Aorta (tissue), 5 donors: ENCODE measurements at regions not wholly inside any gene's neighbourhood (a gene's known extent, or its start where the extent isn't known, plus 50 kb on each side); places are given as distances from the start of the nearest gene placed in this dataset.
"Not testable (repeated sequence)": the region's sequence is repeated elsewhere in the genome, so short reads cannot be mapped to it uniquely, and the experiment has no call there.

Experiments
- ATAC-seq: fragments of 200-7000 bp; cut with Tn5 transposase; one replicate; pipeline ENCODE4 v1.9.1; 2022; ENCODE audit warnings: moderate library complexity; ENCODE audit not compliant: low FRiP score
- DNase-seq, 2 donors: peaks; one replicate each; pipeline ENCODE4 v3.0.0-alpha.2; 2020
- H3K27ac ChIP-seq, 2 donors: one replicate each; pipeline ENCODE4 v1.5.1; 2013; ENCODE audit warnings: low read length in 2 of 2, mild to moderate bottlenecking in 2 of 2, moderate library complexity in 2 of 2, control low read depth in 1 of 2, inconsistent platforms in 1 of 2, low read depth in 1 of 2
- H3K27me3 ChIP-seq, 2 donors: one replicate each; pipeline ENCODE4 v1.6.1; 2013; ENCODE audit warnings: control low read depth in 1 of 2, low read length in 1 of 2, mild to moderate bottlenecking in 1 of 2, moderate library complexity in 1 of 2; ENCODE audit not compliant: insufficient read depth in 2 of 2, control insufficient read depth in 1 of 2
- H3K36me3 ChIP-seq, 2 donors: one replicate each; pipeline ENCODE4 v1.6.1; 2013; ENCODE audit warnings: control low read depth in 1 of 2, low read length in 1 of 2, mild to moderate bottlenecking in 1 of 2; ENCODE audit not compliant: insufficient read depth in 2 of 2, control insufficient read depth in 1 of 2
- H3K4me1 ChIP-seq, 2 donors: one replicate each; pipeline ENCODE4 v1.6.1; 2013; ENCODE audit warnings: low read length in 2 of 2, control low read depth in 1 of 2, mild to moderate bottlenecking in 1 of 2, moderate library complexity in 1 of 2; ENCODE audit not compliant: insufficient read depth in 2 of 2, control insufficient read depth in 1 of 2
- H3K4me3 ChIP-seq, 2 donors: one replicate each; pipeline ENCODE4 v1.5.1; 2013; ENCODE audit warnings: low read length in 2 of 2, control low read depth in 1 of 2, mild to moderate bottlenecking in 1 of 2
- H3K9me3 ChIP-seq: one replicate; pipeline ENCODE4 v1.6.1; 2013; ENCODE audit warnings: mild to moderate bottlenecking, low read length; ENCODE audit not compliant: control insufficient read depth
- WGBS, 2 donors: extraction: QIAGEN DNeasy Blood & Tissue Kit; methylation state at CpG; one replicate each; pipeline ENCODE4 v1.1.7; 2013; 5-methylcytosine and 5-hydroxymethylcytosine counted together
- intact Hi-C, 2 donors: fragments of 100-400 bp; cut with DNase I; formaldehyde crosslinking; loops; one replicate each; pipeline versions ENCODE4 v1.14.2 to v1.15.0; 2022
- donor health status: healthy with polysubstance abuse.
- donor health status: Bipolar disorder and iron deficiency.
- donor health status: DM: no; HTN: no; CAD: no.
- donor health status: DM: no; HTN: no; CAD: no.
- donor health status: DM: yes; HTN: yes; CAD: no.

DNA sequence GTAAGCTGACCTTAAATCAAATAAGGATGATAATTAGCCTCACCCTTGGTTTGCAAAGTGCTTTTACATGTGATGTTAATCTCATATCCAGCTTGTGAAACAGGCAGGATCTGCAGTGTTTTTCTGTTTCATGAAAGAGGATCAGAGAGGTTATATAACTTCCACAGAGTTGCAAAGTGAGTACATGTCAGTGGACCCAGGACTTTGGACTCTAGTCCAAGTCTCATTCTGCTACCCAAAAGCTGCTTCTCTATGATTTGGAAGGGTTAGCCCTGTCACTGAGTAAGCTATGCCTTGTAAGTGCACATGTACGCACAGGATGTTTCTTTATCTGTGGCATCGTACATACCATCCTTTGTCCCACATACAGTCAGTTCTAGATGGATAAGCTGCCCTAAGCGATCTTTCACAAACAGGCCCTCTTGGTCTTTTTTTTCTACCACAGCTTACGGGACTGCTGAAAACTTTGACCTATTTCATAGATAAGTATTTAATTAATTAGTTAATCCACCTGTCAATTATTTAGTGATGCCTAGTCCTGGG is 322.9 kb downstream of the TMEM38B start:
- H3K36me3 ChIP-seq, result no peaks in the 10 kb centered on the region
- H3K4me3 ChIP-seq, result no peak overlapping the region
- 72 to 78% methylated on average over 4 of the region's 4 CpGs for WGBS, 2 donors
- H3K4me1 ChIP-seq, result no peaks in the 10 kb centered on the region
- peaks cover 2% of the 10 kb centered on the region for H3K9me3 ChIP-seq
- intact Hi-C loops, result no loop called here
- DNase-seq (no peak), ATAC-seq (no peak)
- H3K27ac ChIP-seq, result no peak overlapping the region
- H3K27me3 ChIP-seq, result no peaks in the 10 kb centered on the region

DNA sequence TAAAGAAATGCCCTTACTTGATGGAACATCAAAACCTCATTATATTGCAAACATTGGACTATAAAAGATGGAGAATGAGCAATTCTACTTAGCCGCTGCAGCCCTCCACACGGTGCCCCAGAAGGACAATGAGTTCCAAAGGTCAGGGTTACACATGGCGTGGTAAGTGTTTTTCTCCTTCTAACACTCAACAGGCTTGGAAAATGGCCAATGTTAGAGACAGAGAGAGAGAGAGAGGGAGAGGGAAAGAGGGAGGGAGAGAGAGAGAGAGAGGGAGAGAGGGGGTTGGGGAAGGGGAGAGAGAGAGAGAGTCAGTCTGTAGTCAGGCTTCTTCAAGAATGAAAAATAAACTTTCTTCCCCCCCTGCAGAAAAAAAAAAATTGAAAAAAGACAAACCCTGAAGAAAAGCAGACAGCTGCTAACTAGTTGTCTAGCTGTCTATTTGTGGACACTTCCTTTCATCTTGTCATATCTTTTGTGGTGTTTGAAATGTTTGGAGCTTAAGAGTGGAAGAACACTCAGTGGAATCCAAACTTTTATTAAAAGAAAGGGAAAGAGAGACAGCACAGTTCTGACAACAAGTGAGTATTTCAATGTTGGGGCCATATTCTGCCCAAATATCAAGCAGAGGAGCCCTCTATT is 324.8 kb downstream of the TMEM38B start:
- Histone ChIP-seq H3K9me3 (no peaks in the 10 kb centered on the region), H3K27ac (no peak overlapping the region), H3K27me3 (no peaks in the 10 kb centered on the region), H3K36me3 (no peaks in the 10 kb centered on the region), H3K4me1 (no peaks in the 10 kb centered on the region), H3K4me3 (no peak overlapping the region)
- WGBS, 2 donors, result 24% methylated on average over 3 of the region's 3 CpGs
- no peak for DNase-seq
- no peak for ATAC-seq
- intact Hi-C loops, result no loop called here

DNA sequence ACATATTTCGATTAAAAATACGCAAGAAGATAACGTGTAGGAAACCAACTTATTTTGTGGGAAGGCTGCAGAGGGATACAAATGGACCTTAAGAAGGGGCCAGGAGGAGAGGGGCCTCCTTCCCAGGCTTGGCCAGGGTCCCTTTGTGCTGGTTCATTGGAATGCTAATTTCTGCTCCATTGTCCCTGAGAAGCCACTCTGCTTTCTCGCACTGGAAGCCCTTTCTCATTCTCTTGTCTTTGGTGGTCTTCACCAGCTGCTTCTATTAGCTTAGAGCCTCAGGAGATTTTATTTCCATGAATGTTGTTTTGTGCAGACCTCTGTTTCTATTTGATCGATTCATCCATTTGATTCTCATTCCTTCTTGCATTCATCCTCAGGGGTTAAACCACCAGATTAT is 325.4 kb downstream of the TMEM38B start:
- H3K4me1 ChIP-seq, result no peaks in the 10 kb centered on the region
- H3K4me3 ChIP-seq, result no peak overlapping the region
- H3K27me3 ChIP-seq, result no peaks in the 10 kb centered on the region
- no peak for ATAC-seq
- intact Hi-C loops, result no loop called here
- H3K27ac ChIP-seq, result no peak overlapping the region
- H3K36me3 ChIP-seq, result no peaks in the 10 kb centered on the region
- no peak for DNase-seq
- 71 to 73% methylated on average over 5 of the region's 5 CpGs for WGBS, 2 donors
- H3K9me3 ChIP-seq, result no peaks in the 10 kb centered on the region

DNA sequence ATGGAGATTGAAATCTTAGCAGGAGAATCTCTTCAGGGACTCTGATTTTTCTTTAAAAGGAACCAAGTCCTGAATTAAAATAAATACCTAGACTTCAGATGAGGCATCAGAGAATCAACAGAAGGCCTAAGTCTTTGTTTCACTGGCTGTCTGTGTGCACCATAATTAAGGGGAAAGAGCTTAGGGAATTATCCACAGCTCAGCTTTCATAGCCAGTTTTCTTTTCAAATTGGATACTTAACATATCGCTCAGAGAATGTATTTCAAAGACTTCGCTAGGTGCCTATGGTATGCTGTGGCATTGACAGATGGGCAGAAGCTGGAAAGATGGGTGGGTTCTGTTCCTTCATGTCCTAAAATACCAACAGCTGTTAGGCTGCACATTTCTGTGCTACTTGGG is 325.8 kb downstream of the TMEM38B start:
- 81 to 88% methylated on average over 2 of the region's 2 CpGs for WGBS, 2 donors
- intact Hi-C loops, result no loop called here

DNA sequence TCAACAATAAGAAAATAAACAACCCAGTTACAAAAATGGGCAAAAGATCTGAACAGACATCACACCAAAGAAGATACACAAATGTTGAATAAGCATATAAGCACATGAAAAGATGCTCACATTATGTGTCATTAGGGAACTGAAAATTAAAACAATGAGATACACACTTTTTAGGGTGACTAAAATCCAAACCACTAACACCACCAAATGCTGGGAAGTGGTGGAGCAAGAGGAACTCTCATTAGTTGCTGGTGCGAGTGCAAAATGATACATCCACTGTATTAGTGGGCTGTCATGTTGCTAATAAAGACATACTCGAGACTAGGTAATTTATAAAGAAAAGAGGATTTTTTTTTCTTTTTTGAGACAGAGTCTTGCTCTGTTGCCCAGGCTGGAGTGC is 329.1 kb downstream of the TMEM38B start:
- no peaks in the 10 kb centered on the region for H3K9me3 ChIP-seq
- H3K27me3 ChIP-seq, result no peaks in the 10 kb centered on the region
- intact Hi-C loops, result no loop called here
- DNase-seq (no peak), ATAC-seq (no peak)
- no peaks in the 10 kb centered on the region for H3K36me3 ChIP-seq
- no peak overlapping the region for H3K4me3 ChIP-seq
- no peak overlapping the region for H3K27ac ChIP-seq
- H3K4me1 ChIP-seq, result no peaks in the 10 kb centered on the region
- 90 to 91% methylated on average over 2 of the region's 2 CpGs for WGBS, 2 donors

More for the DNA sequence above, 325.8 kb downstream of the TMEM38B start:
- H3K4me1 ChIP-seq, result no peaks in the 10 kb centered on the region
- H3K27ac ChIP-seq, result no peak overlapping the region
- H3K36me3 ChIP-seq, result no peaks in the 10 kb centered on the region
- DNase-seq, result no peak
- no peaks in the 10 kb centered on the region for H3K9me3 ChIP-seq
- ATAC-seq, result no peak
- H3K27me3 ChIP-seq, result no peaks in the 10 kb centered on the region
- H3K4me3 ChIP-seq, result no peak overlapping the region

DNA sequence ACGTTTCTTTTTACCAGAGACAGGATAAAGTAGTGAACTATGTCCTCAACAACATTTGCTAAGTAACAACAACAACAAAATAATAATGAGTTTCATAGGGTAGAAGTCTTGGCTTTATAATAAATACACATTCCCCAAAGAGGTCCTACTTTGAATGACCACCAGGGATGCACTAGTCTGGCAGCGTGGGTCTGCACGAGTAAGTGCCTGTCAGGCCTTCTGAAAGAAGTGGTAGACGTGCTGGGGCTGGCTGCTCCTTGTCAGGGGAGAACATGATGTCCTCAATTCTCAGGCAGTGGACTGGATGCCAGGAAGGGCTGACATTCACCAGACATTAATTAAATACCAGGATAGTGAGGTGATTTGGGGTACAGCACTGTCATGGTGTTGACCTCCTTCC is 331.1 kb downstream of the TMEM38B start:
- Histone ChIP-seq H3K4me1 (no peaks in the 10 kb centered on the region), H3K27ac (no peak overlapping the region), H3K27me3 (no peaks in the 10 kb centered on the region), H3K36me3 (no peaks in the 10 kb centered on the region), H3K9me3 (no peaks in the 10 kb centered on the region), H3K4me3 (no peak overlapping the region)
- 36 to 38% methylated on average over 4 of the region's 4 CpGs for WGBS, 2 donors
- DNase-seq, result no peak
- ATAC-seq, result no peak
- intact Hi-C loops, result no loop called here

DNA sequence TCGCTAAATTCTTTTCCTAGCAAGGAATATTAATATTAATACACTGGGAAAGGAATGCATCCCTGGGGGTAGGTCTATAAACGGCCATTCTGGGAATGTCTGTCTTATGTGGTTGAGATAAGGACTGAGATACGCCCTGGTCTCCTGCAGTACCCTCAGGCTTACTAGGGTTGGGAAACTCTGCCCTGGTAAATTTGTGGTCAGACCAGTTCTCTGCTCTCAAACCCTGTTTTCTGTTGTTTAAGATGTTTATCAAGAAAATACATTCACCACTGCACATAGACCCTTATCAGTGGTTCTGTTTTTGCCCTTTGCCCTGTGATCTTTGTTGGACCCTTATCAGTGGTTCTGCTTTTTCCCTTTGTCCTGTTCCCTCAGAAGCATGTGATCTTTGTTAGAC is 335.8 kb downstream of the TMEM38B start:
- DNase-seq, H3K27ac ChIP-seq, H3K36me3 ChIP-seq, intact Hi-C loops, H3K27me3 ChIP-seq, H3K9me3 ChIP-seq, H3K4me1 ChIP-seq, H3K4me3 ChIP-seq, ATAC-seq: not testable (repeated sequence)
- WGBS, 2 donors, result 54 to 63% methylated on average over 3 of the region's 3 CpGs

DNA sequence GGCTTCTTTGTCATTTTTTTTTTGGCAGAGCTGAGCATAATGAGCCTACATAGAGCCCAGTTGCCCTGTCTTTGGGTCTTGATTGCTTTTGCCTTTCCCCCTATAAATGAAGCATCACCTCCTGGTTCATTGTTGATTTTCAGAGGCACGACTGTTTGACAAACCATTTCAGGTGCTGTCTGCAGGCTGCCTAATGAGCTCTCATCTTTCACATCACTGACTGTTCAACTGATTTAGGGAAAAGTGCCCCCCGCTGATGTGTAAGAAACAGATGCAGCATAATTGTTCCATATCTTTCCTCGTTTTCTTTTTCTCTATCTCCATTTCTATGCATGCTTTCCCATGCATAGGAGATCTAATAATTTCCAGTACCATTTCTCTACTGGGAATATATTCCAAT is 338.6 kb downstream of the TMEM38B start:
- ATAC-seq (no peak), DNase-seq (no peak)
- Histone ChIP-seq H3K9me3 (no peaks in the 10 kb centered on the region), H3K36me3 (no peaks in the 10 kb centered on the region), H3K4me3 (no peak overlapping the region), H3K4me1 (no peaks in the 10 kb centered on the region), H3K27ac (no peak overlapping the region), H3K27me3 (no peaks in the 10 kb centered on the region)
- intact Hi-C loops, result no loop called here
- WGBS, 2 donors, result 62 to 69% methylated on average over 3 of the region's 3 CpGs

DNA sequence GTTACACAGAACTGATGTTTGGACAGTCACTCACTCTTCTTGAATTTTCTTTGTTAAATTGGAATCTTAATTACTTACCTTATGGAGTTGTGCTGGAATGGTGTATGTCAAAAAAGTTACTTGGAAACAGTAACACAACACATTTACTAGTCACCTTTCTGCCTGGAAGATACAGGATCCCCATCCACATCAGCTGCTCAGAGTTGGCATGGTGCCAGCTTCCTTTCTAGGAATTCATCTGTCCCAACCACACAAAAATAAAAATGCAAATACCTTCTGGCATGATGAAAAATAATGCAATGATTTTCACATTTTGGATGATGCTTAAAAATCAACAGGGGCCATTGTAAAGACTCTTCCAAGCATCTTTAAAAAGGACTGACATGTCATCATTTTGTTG is 341.5 kb downstream of the TMEM38B start:
- no peak for DNase-seq

More for the DNA sequence above, 341.5 kb downstream of the TMEM38B start:
- Histone ChIP-seq H3K36me3 (no peaks in the 10 kb centered on the region), H3K27ac (no peak overlapping the region), H3K27me3 (no peaks in the 10 kb centered on the region), H3K4me1 (peaks cover 0 to 7% of the 10 kb centered on the region in 2 donors), H3K9me3 (no peaks in the 10 kb centered on the region), H3K4me3 (no peak overlapping the region)
- intact Hi-C loops, result no loop called here
- no peak for ATAC-seq
